Natural killer cell (primary cell): ENCODE measurements at regions not wholly inside any gene's neighbourhood (a gene's known extent, or its start where the extent isn't known, plus 50 kb on each side); places are given as distances from the start of the nearest gene placed in this dataset.
"Not testable (repeated sequence)": the region's sequence is repeated elsewhere in the genome, so short reads cannot be mapped to it uniquely, and the experiment has no call there.

Experiments used
- ATAC-seq, 3 donors: fragments of 150-1000 bp in 2 of 3; fragments of 200-7000 bp in 1 of 3; cut with Tn5 transposase; 1 replicate in 1 of 3; 2 replicates in 2 of 3; pipeline ENCODE4 v1.10.0; 2021; ENCODE audit warnings: mild to moderate bottlenecking in 2 of 3, moderate library complexity in 2 of 3
- DNase-seq, 2 donors: peaks; one replicate each; pipeline versions ENCODE4 v3.0.0 to v3.0.0-alpha.2; 2013 to 2021; ENCODE audit warnings: mixed read lengths in 1 of 2
- H3K27ac ChIP-seq: one replicate; pipeline ENCODE4 v1.5.1; 2013; ENCODE audit warnings: mild to moderate bottlenecking, low read length
- H3K27me3 ChIP-seq: one replicate; pipeline ENCODE4 v1.6.1; 2013; ENCODE audit warnings: low read length; ENCODE audit not compliant: control insufficient read depth, insufficient read depth
- H3K36me3 ChIP-seq: one replicate; pipeline ENCODE4 v1.6.1; 2013; ENCODE audit warnings: low read length; ENCODE audit not compliant: control insufficient read depth, insufficient read depth
- H3K4me1 ChIP-seq: one replicate; pipeline ENCODE4 v1.6.1; 2013; ENCODE audit warnings: low read length; ENCODE audit not compliant: control insufficient read depth, insufficient read depth
- H3K4me3 ChIP-seq: one replicate; pipeline ENCODE4 v1.5.1; 2013; ENCODE audit warnings: low read length
- H3K9me3 ChIP-seq: one replicate; pipeline ENCODE4 v1.6.1; 2013; ENCODE audit warnings: low read length; ENCODE audit not compliant: control insufficient read depth, insufficient read depth
- H3K27ac Mint-ChIP-seq, 2 donors: one replicate each; pipeline ENCODE4 v1.8.0; 2022; ENCODE audit warnings: mild to moderate bottlenecking in 2 of 2, mixed read lengths in 2 of 2, moderate library complexity in 1 of 2
- H3K27me3 Mint-ChIP-seq, 2 donors: one replicate each; pipeline ENCODE4 v1.8.0; 2022; ENCODE audit warnings: low read depth in 2 of 2, mixed read lengths in 2 of 2
- H3K36me3 Mint-ChIP-seq: one replicate; pipeline ENCODE4 v1.8.0; 2022; ENCODE audit warnings: mixed read lengths
- H3K4me1 Mint-ChIP-seq, 2 donors: one replicate each; pipeline ENCODE4 v1.8.0; 2022; ENCODE audit warnings: mixed read lengths in 2 of 2
- H3K4me3 Mint-ChIP-seq: one replicate; pipeline ENCODE4 v1.8.0; 2022; ENCODE audit warnings: mild to moderate bottlenecking, moderate library complexity, mixed read lengths
- H3K9me3 Mint-ChIP-seq, 2 donors: one replicate each; pipeline ENCODE4 v1.8.0; 2022; ENCODE audit warnings: mixed read lengths in 2 of 2
- CTCF ChIP-seq: fragments of 200-600 bp; IDR thresholded peaks from one replicate; pipeline ENCODE4 v1.8.0; 2022; ENCODE audit warnings: antibody characterized with exemption
- WGBS: methylation state at CpG from one replicate; pipeline ENCODE4 v1.1.7; 2013; ENCODE audit warnings: missing lambda C conversion rate; ENCODE audit not compliant: insufficient coverage; 5-methylcytosine and 5-hydroxymethylcytosine counted together
- intact Hi-C: fragments of 100-400 bp; cut with micrococcal nuclease; formaldehyde crosslinking; loops from one replicate; pipeline ENCODE4 v1.14.2; 2022

DNA sequence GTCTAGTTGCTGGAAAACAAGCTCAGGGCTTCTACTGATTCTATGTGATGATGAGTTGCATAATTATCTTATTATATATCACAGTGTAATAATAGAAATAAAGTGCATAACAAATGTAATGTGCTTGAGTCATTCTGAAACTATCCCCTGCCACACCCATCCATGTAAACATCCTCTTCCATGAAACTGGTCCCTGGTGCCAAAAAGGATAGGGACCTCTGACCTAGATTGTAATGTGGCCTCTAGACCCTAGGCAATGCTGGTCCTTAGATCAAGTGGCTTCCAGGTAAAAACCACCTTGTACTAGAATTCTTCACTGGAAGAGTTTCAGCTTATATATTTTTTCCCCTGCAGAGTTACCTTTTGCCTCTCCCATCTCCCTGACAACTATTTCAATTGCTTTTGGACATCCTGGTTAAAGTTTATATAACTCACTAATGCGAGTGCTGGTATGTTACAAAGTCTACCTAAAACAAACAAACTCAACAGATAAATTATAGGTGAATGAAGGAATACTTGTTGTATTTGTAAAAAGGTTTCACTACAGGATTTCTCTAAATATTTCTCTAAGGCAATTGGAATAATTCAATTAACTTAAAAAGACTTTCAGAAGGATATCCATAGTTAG lies 462.5 kb downstream of the NAV3 start:
- DNase-seq (no peak), ATAC-seq (no peak)
- WGBS: no CpG with 5 or more reads among the region's 1 CpG
- H3K27me3 ChIP-seq: no peaks in the 10 kb centered on the region
- intact Hi-C loops: no loop called here
- TF ChIP-seq CTCF: no peak
- H3K9me3 ChIP-seq: no peaks in the 10 kb centered on the region
- Mint-ChIP-seq H3K27ac (no peak overlapping the region), H3K36me3 (no peaks in the 10 kb centered on the region), H3K9me3 (peaks cover 0 to 7% of the 10 kb centered on the region in 2 donors), H3K27me3 (no peaks in the 10 kb centered on the region), H3K4me1 (no peaks in the 10 kb centered on the region), H3K4me3 (no peak overlapping the region)
- H3K36me3 ChIP-seq: no peaks in the 10 kb centered on the region
- no peak overlapping the region for H3K27ac ChIP-seq
- H3K4me3 ChIP-seq: no peak overlapping the region
- H3K4me1 ChIP-seq: no peaks in the 10 kb centered on the region

DNA sequence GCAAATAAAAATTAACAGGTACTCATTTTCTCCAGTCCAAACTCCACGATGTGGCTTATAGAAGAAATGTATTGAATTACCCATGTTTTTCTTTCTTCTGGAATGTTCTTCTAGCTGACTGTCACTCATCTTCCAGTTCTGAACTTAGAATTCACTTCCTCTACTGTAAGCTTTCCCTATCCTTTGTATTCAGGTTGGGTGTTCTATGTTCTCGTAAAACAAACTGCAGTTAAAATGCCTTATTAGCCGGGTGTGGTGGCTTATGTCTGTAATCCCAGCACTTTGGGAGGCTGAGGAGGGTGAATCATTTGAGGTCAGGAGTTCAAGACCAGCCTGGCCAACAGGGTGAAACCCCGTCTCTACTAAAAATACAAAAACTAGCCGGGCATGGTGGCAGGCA lies 470.6 kb downstream of the NAV3 start:
- H3K36me3 ChIP-seq, H3K27ac Mint-ChIP-seq, intact Hi-C loops, H3K4me1 Mint-ChIP-seq, ATAC-seq, H3K27ac ChIP-seq, H3K27me3 Mint-ChIP-seq, H3K9me3 ChIP-seq, H3K4me3 Mint-ChIP-seq, H3K27me3 ChIP-seq, H3K4me3 ChIP-seq, H3K36me3 Mint-ChIP-seq, DNase-seq, H3K9me3 Mint-ChIP-seq, H3K4me1 ChIP-seq: not testable (repeated sequence)
- 92% methylated on average over 4 of the region's 5 CpGs for WGBS

DNA sequence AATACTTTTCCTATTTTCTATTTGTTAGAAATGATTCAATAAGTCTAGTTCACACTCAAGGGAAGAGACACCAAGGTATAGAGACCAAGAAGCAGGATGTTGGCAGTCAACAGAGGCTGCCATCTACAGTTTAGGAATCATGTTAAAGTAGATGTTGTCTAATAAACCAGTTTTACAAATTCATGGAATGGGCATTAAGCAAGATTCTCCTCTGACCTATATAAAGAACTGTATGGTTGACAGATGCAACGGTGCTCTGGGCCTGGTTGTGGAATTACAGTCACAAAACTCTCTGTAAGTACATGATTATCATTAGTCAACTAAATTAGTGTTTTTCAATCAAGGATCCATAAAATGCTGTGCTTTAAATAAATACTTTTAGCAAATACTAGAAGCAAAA lies 475.1 kb downstream of the NAV3 start:
- no peak for ATAC-seq
- no peaks in the 10 kb centered on the region for H3K4me1 ChIP-seq
- Mint-ChIP-seq H3K27me3 (no peaks in the 10 kb centered on the region), H3K4me3 (no peak overlapping the region), H3K9me3 (peaks cover 2 to 4% of the 10 kb centered on the region in 2 donors), H3K4me1 (no peaks in the 10 kb centered on the region), H3K36me3 (no peaks in the 10 kb centered on the region), H3K27ac (no peak overlapping the region)
- no peaks in the 10 kb centered on the region for H3K36me3 ChIP-seq
- no peak overlapping the region for H3K27ac ChIP-seq
- TF ChIP-seq CTCF: no peak
- intact Hi-C loops: no loop called here
- no peak overlapping the region for H3K4me3 ChIP-seq
- H3K9me3 ChIP-seq: no peaks in the 10 kb centered on the region
- no CpG with 5 or more reads among the region's 1 CpG for WGBS
- DNase-seq: no peak
- no peaks in the 10 kb centered on the region for H3K27me3 ChIP-seq

- no peak for DNase-seq
- no peak for ATAC-seq
- Mint-ChIP-seq H3K36me3 (no peaks in the 10 kb centered on the region), H3K9me3 (peaks cover 2 to 4% of the 10 kb centered on the region in 2 donors), H3K27me3 (no peaks in the 10 kb centered on the region), H3K4me3 (no peak overlapping the region), H3K4me1 (no peaks in the 10 kb centered on the region), H3K27ac (no peak overlapping the region)
- no peak overlapping the region for H3K4me3 ChIP-seq
- no peak overlapping the region for H3K27ac ChIP-seq
- no peak for TF ChIP-seq CTCF
- H3K9me3 ChIP-seq: no peaks in the 10 kb centered on the region
- H3K4me1 ChIP-seq: no peaks in the 10 kb centered on the region
- H3K27me3 ChIP-seq: no peaks in the 10 kb centered on the region
- intact Hi-C loops: no loop called here
- no peaks in the 10 kb centered on the region for H3K36me3 ChIP-seq
These were observed 475.5 kb downstream of the NAV3 start for GRCh38 chr12:78306236-78306635.
